ENCODE measurements at regions not wholly inside any gene's neighbourhood (a gene's known extent, or its start where the extent isn't known, plus 50 kb on each side); places are given as distances from the start of the nearest gene placed in this dataset.

GRCh38 chr1:4367230-4367777 lies 287.1 kb upstream of the AJAP1 start:
- no peak for TF ChIP-seq POLR2AphosphoS5 (IDR thresholded peaks at IDR 0.05)
- TF ChIP-seq, protein P1, sequence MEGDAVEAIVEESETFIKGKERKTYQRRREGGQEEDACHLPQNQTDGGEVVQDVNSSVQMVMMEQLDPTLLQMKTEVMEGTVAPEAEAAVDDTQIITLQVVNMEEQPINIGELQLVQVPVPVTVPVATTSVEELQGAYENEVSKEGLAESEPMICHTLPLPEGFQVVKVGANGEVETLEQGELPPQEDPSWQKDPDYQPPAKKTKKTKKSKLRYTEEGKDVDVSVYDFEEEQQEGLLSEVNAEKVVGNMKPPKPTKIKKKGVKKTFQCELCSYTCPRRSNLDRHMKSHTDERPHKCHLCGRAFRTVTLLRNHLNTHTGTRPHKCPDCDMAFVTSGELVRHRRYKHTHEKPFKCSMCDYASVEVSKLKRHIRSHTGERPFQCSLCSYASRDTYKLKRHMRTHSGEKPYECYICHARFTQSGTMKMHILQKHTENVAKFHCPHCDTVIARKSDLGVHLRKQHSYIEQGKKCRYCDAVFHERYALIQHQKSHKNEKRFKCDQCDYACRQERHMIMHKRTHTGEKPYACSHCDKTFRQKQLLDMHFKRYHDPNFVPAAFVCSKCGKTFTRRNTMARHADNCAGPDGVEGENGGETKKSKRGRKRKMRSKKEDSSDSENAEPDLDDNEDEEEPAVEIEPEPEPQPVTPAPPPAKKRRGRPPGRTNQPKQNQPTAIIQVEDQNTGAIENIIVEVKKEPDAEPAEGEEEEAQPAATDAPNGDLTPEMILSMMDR (IDR thresholded peaks at IDR 0.05): no peak
- TF ChIP-seq EP300 (IDR thresholded peaks at IDR 0.05): no peak
- no peak for TF ChIP-seq POLR2A (IDR thresholded peaks at IDR 0.05)
- peaks cover 15% of the 10 kb centered on the region for H3K27me3 ChIP-seq
- no peaks in the 10 kb centered on the region for H3K36me3 ChIP-seq
- peaks cover 0 to 8% (median 0%) of the 10 kb centered on the region in 3 donors for H3K9me3 ChIP-seq
- no peak overlapping the region for H3K27ac ChIP-seq
- WGBS, 2 donors (ENCODE audit: low coverage in 1 of 2): 79 to 80% methylated on average over 2 to 6 of the region's 13 CpGs
- H3K4me1 ChIP-seq: no peaks in the 10 kb centered on the region
- H3K4me3 ChIP-seq: no peak overlapping the region
- no peak for ATAC-seq

GRCh38 chr1:4369335-4369734 lies 285.1 kb upstream of the AJAP1 start:
- H3K27me3 ChIP-seq: no peaks in the 10 kb centered on the region

GRCh38 chr1:4371849-4372248 lies 282.6 kb upstream of the AJAP1 start:
- 79 to 83% methylated on average over 4 to 6 of the region's 6 CpGs for WGBS, 2 donors (ENCODE audit: low coverage in 1 of 2)
- Histone ChIP-seq H3K4me1 (no peaks in the 10 kb centered on the region), H3K36me3 (no peaks in the 10 kb centered on the region), H3K4me3 (no peak overlapping the region), H3K27me3 (peaks cover 6% of the 10 kb centered on the region), H3K9me3 (no peaks in the 10 kb centered on the region), H3K27ac (no peak overlapping the region)
- ATAC-seq: no peak
- no peak for TF ChIP-seq POLR2AphosphoS5 (IDR thresholded peaks at IDR 0.05)
- TF ChIP-seq, protein P1 (IDR thresholded peaks at IDR 0.05): no peak
- TF ChIP-seq POLR2A (IDR thresholded peaks at IDR 0.05): no peak
- TF ChIP-seq EP300 (IDR thresholded peaks at IDR 0.05): no peak

More at GRCh38 chr1:4369335-4369734, 285.1 kb upstream of the AJAP1 start:
- ATAC-seq: no peak
- 90 to 91% methylated on average over 4 of the region's 4 CpGs for WGBS, 2 donors (ENCODE audit: low coverage in 1 of 2)
- Histone ChIP-seq H3K36me3 (no peaks in the 10 kb centered on the region), H3K9me3 (no peaks in the 10 kb centered on the region), H3K27ac (no peak overlapping the region), H3K4me1 (no peaks in the 10 kb centered on the region), H3K4me3 (no peak overlapping the region)
- no peak for TF ChIP-seq POLR2AphosphoS5 (IDR thresholded peaks at IDR 0.05)
- TF ChIP-seq EP300 (IDR thresholded peaks at IDR 0.05): no peak
- TF ChIP-seq, protein P1 (IDR thresholded peaks at IDR 0.05): no peak
- TF ChIP-seq POLR2A (IDR thresholded peaks at IDR 0.05): no peak

DNA sequence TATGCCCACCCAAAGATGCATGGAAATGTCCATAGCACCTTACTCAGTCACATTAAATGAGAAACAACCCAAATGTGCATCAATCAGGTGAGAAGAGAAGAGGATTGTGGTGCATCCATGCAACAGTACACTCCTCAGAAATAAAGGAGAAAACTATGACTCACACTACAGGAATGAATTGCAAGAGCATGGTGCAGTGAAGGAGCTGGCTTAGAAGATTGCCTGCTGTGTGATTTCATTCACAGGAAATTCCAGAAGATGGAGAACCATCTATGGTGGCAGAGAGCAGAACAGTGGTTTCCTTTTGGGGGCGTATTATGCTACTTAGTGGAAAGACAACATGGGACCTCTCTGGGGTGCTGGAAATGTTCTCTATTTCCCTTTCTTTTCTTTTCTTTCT lies 278.6 kb upstream of the AJAP1 start:
- no peak for ATAC-seq
- 88% methylated on average over 1 of the region's 1 CpG; no CpG with 5 or more reads in 1 of the 2 donors for WGBS, 2 donors (ENCODE audit: low coverage in 1 of 2)
- Histone ChIP-seq H3K9me3 (peaks cover 0 to 9% (median 0%) of the 10 kb centered on the region in 3 donors), H3K27me3 (peaks cover 6% of the 10 kb centered on the region), H3K4me3 (no peak overlapping the region), H3K4me1 (no peaks in the 10 kb centered on the region), H3K27ac (no peak overlapping the region), H3K36me3 (no peaks in the 10 kb centered on the region)
- TF ChIP-seq EP300 (IDR thresholded peaks at IDR 0.05): no peak
- TF ChIP-seq POLR2AphosphoS5 (IDR thresholded peaks at IDR 0.05): no peak
- TF ChIP-seq POLR2A (IDR thresholded peaks at IDR 0.05): no peak
- TF ChIP-seq, protein P1 (IDR thresholded peaks at IDR 0.05): no peak

DNA sequence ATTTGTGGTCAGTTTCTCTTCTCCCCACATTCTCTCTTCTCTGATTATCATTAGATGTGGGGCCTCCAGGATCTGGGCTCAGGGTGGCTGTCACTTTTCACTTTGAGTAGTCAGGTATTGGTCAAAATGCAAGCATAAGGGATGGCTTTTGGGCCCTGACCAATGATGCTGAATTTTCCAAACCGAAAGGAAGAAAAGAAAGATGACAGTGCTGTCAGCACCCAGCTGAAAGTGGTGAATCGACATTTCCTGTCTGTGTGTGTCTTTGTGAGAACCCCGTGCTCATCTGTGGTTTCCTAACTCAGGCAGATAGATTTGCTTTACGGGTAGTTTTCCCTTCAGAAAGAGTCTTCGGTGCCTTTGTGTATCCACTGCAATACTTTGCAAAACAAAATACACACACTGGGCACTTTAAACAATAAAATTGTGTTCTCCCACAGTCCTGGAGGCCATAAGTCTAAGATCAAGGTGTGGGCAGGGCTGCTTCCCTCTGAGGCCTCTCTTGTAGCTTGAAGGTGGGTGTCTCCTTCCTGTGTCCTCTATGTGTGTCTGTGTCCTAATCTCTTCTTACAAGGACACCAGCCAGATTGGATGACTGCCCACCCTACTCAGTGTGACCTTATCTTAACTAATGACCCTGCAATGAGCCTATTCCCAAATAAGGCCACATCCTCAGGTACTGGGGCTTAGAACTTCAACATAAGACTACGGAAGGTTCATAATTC lies 274.8 kb upstream of the AJAP1 start:
- Histone ChIP-seq H3K27ac (no peak overlapping the region), H3K27me3 (peaks cover 9% of the 10 kb centered on the region), H3K9me3 (peaks cover 0 to 30% (median 0%) of the 10 kb centered on the region in 3 donors), H3K4me3 (no peak overlapping the region), H3K36me3 (no peaks in the 10 kb centered on the region), H3K4me1 (no peaks in the 10 kb centered on the region)
- 81 to 87% methylated on average over 6 of the region's 6 CpGs for WGBS, 2 donors (ENCODE audit: low coverage in 1 of 2)
- ATAC-seq: no peak
- no peak for TF ChIP-seq POLR2A (IDR thresholded peaks at IDR 0.05)
- TF ChIP-seq EP300 (IDR thresholded peaks at IDR 0.05): no peak
- TF ChIP-seq, protein P1 (IDR thresholded peaks at IDR 0.05): no peak
